GM19239 (cell line): ENCODE measurements at regions not wholly inside any gene's neighbourhood (a gene's known extent, or its start where the extent isn't known, plus 50 kb on each side); places are given as distances from the start of the nearest gene placed in this dataset.
"Not testable (repeated sequence)": the region's sequence is repeated elsewhere in the genome, so short reads cannot be mapped to it uniquely, and the experiment has no call there.

Experiments
- DNase-seq: peaks from one replicate; pipeline ENCODE4 v3.0.0; 2011; ENCODE audit warnings: low spot score; ENCODE audit not compliant: insufficient read length
- FAIRE-seq: peaks from 2 replicates; lab custom pipeline; 2011; peaks lifted over from hg19 to GRCh38; lab: Jason Lieb, UNC

DNA sequence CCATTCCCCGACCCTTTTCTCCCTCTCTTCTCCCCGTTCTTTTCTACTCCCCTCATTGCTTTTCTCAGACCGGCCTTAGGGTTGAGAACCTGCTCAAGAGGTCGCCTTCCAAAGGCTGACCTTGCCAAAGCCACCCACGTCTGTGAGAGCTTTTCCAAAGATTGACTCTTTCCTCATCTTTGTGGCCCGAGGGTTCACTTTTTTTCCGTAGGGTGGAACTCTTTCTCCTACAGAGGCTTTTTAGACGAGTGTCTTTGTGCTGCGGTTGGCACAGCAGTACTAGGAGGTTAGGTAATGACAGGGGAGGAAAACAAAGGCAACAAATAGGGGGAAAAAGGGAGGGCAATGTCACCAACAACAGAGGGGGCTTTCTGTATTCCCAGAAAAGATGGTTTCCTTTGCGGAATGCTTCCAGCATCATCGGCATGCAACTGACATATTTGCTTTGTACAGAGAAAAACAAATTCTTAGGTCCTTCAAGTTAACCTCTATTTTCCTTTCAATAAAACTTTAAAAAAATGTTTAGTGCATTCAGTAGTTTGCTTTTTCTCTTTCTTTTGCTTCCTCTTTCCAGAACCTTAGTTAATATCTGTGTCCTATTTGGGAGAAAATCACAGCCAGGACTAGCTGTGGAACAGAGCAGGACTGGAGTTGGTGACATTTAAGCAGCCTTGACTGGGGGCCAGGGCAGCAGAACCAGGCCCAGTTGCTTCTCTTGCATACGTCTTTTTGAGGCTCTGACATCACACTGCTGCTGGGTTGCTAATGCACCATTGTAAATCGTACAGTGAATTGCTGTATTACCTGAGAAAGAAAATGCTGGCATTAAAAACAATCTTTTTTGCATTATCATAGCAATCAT is 188.1 kb upstream of the FANCL start:
- FAIRE-seq (no peak), DNase-seq (no peak)

- no peak for DNase-seq
- FAIRE-seq = no peak
These were observed 187.2 kb upstream of the FANCL start for GRCh38 chr2:58428096-58429013.

GRCh38 chr2:58427572-58428095 is 186.5 kb upstream of the FANCL start:
- DNase-seq = no peak
- no peak for FAIRE-seq

- DNase-seq (no peak), FAIRE-seq (no peak)
These were observed 184.2 kb upstream of the FANCL start for GRCh38 chr2:58425368-58425767.

DNA sequence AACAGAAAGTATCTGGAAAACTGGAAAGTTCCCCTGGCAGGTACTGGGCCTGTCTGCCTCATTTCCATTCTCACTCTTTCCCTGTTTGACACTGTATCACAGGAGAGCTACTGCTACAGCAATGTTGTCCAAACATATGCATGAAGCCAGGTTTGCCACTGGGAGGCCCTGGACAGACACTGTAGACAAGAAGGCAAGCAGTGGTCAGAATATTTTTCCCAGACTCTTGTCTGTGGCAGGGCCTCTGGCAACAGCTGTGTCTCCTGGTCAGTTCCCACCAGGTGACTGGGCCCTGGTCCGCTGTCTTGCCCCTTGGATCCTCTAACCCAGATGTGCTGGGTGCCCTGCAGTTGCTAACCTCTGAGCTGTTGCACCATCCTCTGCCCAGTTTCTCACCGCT is 178.9 kb upstream of the FANCL start:
- DNase-seq (no peak), FAIRE-seq (no peak)

DNA sequence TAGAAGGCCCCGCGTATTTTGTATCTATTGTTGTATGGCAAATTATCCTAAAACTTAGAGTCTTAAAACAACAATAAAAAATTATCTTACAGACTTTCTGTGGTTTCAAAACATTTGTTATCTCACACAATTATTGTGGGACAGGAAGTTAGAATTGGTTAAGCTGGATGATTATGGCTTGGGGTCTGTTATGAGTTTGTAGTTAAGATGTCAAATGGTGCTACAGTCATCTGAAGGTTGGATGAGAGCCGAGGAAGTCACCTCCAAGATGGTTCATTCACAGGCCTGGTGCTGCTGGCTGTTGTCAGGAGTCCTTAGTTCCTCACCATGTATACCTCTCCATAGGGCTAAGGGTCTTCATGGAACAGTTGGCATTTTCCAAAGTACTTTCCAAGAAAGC is 175.6 kb upstream of the FANCL start:
- DNase-seq (no peak), FAIRE-seq (no peak)

GRCh38 chr2:58414506-58414905 is 173.4 kb upstream of the FANCL start:
- DNase-seq (no peak), FAIRE-seq (no peak)

DNA sequence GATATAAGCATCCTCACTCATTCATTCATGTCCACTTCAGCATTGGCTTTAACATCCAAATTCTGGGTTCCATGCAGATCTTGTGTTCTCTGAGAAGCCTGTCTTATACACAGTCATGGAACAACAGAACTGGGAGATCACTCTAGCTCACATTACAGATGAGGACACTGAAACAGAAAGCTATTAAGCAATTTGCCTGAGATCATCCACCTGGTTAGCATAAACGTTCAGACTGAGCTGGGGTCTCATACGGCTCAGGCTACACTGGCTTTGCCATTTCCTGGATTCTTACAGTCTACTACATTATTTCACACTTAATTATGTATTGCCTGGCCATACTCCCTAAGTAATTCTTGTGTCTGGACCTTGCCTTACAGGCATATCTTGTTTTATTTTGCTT is 169.4 kb upstream of the FANCL start:
- DNase-seq (no peak), FAIRE-seq (no peak)

- DNase-seq (no peak), FAIRE-seq (no peak)
These were observed 166.4 kb upstream of the FANCL start for GRCh38 chr2:58407487-58407886.

DNA sequence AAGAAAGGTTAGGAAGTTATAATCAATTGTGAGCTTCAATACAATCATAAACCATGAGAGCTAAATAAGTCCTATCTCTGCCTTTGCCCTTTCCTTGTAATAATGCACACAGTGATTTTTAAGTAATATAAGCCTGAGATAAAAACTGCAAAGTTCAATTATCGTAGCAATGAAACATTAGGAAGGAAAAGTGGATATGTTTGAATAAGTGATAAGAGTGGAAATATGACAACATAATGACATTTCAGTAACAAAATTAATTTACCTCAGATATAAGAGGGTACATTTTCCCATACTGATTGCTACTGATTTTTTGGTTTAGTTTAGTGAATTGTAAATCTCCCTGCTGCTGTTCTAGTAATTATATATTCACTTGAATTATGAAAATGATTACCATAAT is 164.2 kb upstream of the FANCL start:
- FAIRE-seq (no peak), DNase-seq (no peak)

DNA sequence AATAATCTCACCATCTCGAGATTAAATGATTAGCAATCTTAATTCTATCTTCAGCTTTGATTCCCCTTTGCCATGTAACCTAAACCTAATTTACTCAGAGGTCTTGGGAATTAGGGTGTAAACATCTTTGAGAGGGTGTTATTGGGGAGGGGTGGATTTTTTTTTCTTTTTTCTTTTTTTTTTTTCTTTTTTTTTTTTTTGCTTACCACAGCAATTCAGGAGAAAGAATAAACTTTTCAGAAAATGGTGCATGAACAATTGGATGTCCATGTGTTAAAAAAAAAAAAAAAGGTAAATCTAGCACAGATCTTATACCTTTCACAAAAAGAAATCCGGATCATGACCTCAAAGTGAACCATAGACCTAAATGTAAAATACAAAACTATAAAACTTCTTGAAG is 160.8 kb upstream of the FANCL start:
- FAIRE-seq = no peak
- no peak for DNase-seq

DNA sequence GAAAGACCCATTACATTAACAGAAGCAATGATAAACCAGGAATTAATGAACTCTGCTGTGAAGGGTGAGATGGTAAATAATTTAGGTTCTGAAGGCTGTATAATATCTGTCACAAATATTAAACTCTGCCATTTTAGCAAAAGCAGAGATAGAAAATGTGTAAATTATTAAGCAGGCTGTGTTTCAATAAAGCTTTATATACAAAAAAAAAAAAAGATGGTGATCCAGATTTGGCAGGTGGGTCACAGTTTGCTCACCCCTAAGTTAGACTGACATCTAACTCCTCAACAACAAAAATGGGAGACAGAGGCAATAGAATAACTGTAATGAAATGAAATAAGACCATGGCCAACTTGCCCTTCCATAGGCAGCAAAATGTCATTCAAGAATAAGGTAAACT is 157.3 kb upstream of the FANCL start:
- DNase-seq = no peak
- no peak for FAIRE-seq

DNA sequence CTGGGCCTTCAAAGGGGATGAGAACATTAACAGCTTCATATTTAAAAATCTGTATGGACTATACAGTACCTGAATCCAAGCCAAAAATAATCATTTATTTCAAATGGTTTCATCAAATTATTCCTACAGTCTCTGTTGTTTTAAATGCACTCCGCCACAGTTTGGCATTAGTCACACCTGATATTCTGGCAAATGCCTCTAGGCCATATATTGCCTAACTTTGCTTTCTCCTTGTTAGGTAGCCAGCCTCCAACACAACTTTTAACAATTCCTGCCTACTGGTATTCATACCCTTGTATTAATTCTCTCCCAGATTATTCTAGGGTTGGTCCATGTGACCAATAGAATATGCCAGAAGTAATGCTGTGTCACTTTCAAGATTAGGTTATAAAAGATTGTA is 146.6 kb upstream of the FANCL start:
- no peak for FAIRE-seq

DNA sequence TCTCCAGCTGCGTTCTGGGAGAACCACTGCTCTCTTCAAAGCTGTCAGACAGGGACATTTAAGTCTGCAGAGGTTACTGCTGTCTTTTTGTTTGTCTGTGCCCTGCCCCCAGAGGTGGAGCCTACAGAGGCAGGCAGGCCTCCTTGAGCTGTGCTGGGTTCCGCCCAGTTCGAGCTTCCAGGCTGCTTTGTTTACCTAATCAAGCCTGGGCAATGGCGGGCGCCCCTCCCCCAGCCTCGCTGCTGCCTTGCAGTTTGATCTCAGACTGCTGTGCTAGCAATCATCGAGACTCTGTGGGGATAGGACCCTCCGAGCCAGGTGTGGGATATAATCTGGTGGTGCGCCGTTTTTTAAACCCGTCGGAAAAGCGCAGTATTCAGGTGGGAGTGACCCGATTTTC is 145.8 kb upstream of the FANCL start:
- not testable (repeated sequence) for DNase-seq, FAIRE-seq

More for the DNA sequence above, 146.6 kb upstream of the FANCL start:
- no peak for DNase-seq

GRCh38 chr2:58378152-58378551 is 137.0 kb upstream of the FANCL start:
- no peak for FAIRE-seq
- DNase-seq = no peak

GRCh38 chr2:58377181-58377580 is 136.1 kb upstream of the FANCL start:
- no peak for DNase-seq
- FAIRE-seq = no peak

- DNase-seq (no peak), FAIRE-seq (no peak)
These were observed 135.5 kb upstream of the FANCL start for GRCh38 chr2:58376592-58376991.

GRCh38 chr2:58369594-58369993 is 128.5 kb upstream of the FANCL start:
- DNase-seq (no peak), FAIRE-seq (no peak)

DNA sequence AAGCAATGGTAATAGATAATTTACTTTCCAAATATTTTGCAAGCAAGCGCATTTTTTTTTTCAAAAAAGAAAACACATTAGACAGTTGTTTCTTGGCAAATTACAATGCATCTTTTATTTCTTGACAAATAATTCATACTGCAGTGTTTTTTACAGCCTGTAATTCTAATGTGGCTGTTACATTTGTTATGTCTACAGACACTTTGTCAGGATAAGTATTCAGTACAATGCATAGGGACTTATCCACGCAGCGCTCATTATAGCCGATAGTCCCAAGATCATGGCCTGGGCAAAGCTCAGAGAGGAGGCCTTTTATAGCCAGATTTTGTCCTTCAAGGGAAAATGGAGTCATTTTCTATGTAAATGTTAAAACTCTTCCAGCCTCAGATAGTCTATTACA is 123.0 kb upstream of the FANCL start:
- FAIRE-seq = no peak
- no peak for DNase-seq

GRCh38 chr2:58358026-58358425 is 116.9 kb upstream of the FANCL start:
- no peak for FAIRE-seq
- DNase-seq = no peak

- no peak for FAIRE-seq
These were observed 116.4 kb upstream of the FANCL start for GRCh38 chr2:58357521-58357920.

More at GRCh38 chr2:58357521-58357920, 116.4 kb upstream of the FANCL start:
- DNase-seq = no peak
